ENCODE measurements at regions not wholly inside any gene's neighbourhood (a gene's known extent, or its start where the extent isn't known, plus 50 kb on each side); places are given as distances from the start of the nearest gene placed in this dataset.
"Not testable (repeated sequence)": the region's sequence is repeated elsewhere in the genome, so short reads cannot be mapped to it uniquely, and the experiment has no call there.

GRCh38 chrX:21193196-21193595 is 181.0 kb upstream of the CNKSR2 start:
- intact Hi-C loops (cut with DNase I) = no loop called here
- ATAC-seq (no peak), DNase-seq (ENCODE audit: missing footprints) (no peak)

DNA sequence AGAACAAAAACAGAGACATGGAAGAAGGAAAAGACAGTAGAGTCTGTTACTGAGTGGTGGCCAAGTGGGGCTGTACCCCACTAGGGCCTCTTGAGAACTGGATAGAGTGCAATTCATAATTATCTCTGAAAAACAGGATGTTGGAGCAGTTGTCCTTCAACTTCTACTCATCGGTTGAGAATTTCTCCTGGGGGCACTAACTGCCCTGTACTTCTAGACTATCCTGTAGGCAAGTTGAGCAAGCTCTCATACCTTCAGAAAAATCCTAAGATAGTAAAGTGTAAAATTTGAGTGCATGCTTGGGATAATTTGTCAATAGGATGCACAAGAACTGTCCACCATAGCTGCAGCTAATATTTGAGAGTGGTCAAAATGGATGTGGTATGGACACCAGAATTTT is 179.7 kb upstream of the CNKSR2 start:
- intact Hi-C loops (cut with DNase I) = no loop called here
- DNase-seq (ENCODE audit: missing footprints) (no peak), ATAC-seq (no peak)

GRCh38 chrX:21207080-21207479 is 167.1 kb upstream of the CNKSR2 start:
- ATAC-seq (no peak), DNase-seq (ENCODE audit: missing footprints) (no peak)
- intact Hi-C loops (cut with DNase I) = no loop called here

DNA sequence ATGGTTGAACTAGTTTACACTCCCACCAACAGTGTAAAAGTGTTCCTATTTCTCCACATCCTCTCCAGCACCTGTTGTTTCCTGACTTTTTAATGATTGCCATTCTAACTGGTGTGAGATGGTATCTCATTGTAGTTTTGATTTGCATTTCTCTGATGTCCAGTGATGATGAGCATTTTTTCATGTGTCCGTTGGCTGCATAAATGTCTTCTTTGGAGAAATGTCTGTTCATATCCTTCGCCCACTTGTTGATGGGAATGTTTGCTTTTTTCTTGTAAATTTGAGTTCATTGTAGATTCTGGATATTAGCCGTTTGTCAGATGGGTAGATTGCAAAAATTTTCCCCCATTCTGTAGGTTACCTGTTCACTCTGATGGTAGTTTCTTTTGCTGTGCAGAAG is 155.0 kb upstream of the CNKSR2 start:
- DNase-seq (ENCODE audit: missing footprints); intact Hi-C loops (cut with DNase I); ATAC-seq: not testable (repeated sequence)

- no peak for ATAC-seq
- no peak for DNase-seq (ENCODE audit: missing footprints)
- intact Hi-C loops (cut with DNase I) = no loop called here
Measured at GRCh38 chrX:21225643-21226042, 148.6 kb upstream of the CNKSR2 start.

DNA sequence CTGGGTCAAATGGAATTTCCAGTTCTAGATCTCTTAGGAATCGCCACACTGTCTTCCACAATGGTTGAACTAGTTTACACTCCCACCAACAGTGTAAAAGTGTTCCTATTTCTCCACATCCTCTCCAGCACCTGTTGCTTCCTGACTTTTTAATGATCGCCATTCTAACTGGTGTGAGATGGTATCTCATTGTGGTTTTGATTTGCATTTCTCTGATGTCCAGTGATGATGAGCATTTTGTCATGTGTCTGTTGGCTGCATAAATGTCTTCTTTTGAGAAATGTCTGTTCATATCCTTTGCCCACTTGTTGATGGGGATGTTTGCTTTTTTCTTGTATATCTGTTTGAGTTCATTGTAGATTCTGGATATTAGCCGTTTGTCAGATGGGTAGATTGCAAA is 145.2 kb upstream of the CNKSR2 start:
- ATAC-seq = not testable (repeated sequence)

DNA sequence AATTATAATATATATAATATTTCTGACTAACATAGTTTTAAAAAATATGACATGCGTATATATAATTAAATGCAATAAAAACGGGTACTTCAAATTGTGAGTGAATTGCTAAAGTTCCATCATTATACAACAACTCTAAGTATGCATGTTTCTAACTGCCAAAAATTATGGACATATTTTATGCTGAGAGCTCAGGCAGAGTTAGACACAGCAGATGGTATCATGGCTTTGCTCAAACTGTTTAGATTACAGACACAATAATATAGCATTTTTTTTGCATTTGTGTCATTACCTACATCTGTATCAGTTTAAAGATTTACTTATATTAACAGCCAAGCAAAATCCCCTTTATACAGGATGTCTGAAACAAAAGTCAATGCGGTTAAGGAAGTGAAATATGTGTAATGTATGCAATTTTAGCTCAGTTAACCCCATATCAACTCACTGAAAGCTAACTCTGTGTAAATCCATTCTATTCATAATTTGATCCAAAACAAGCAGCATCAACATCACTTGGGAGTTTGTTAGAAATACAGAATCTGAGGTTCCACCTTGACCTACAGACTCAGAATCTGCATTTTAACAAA is 119.1 kb upstream of the CNKSR2 start:
- ATAC-seq (no peak), DNase-seq (ENCODE audit: missing footprints) (no peak)
- intact Hi-C loops (cut with DNase I) = no loop called here

More for the DNA sequence above, 145.2 kb upstream of the CNKSR2 start:
- intact Hi-C loops (cut with DNase I); DNase-seq (ENCODE audit: missing footprints): not testable (repeated sequence)

DNA sequence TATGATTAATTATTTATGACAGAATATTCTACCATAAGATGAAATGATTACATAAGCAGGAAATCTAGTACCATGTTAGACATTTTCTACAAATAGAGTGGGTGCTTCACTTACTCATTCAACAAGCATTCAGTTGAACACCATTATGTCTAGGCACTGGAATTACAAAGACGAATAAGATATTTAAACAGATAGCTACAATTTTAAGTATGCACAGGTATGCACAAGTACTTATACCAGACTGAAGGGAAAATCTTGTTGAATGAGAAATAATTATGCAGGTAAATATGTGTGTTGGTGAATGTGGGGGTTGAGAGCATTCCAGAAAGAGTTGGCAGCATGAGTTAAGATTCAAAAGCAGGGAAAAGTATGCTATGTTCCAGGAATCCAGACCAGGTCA is 107.3 kb upstream of the CNKSR2 start:
- ATAC-seq (no peak), DNase-seq (ENCODE audit: missing footprints) (no peak)
- intact Hi-C loops (cut with DNase I) = no loop called here

DNA sequence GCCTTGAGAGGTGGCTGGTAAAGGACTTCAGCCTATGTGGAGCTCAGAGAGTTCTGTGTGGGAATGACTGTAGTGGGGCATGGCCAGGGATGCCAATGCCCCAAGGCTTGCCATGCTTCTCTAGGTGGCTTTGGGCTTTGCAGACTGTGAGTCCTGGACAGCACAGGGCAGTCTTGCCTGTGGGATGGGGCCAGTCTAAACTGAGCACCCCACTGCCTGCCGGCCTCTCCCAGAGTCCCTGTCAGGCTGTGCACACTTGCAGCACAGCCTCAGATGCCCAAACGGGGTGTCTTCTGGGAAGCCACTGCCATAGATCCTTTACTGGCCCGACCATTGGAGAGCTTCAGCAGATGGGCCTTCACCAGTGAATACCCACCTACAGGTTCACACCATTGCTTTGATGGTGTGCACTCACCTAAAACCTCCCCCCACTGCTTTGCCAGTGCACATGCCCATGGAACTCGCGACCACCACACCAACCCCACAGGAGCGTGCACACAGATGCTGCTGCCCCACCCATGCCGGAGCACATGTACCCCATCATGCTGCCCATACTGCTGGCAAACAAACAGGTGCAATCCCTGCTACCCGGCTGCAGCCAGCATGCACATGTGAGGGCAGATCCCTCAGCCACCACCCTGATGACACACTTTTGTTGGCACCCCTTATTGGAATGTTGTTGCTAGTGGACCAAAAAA is 97.3 kb upstream of the CNKSR2 start:
- no peak for DNase-seq (ENCODE audit: missing footprints)
- intact Hi-C loops (cut with DNase I) = no loop called here
- no peak for ATAC-seq

- DNase-seq (ENCODE audit: missing footprints) (no peak), ATAC-seq (no peak)
- intact Hi-C loops (cut with DNase I) = no loop called here
Measured at GRCh38 chrX:21289232-21289631, 85.0 kb upstream of the CNKSR2 start.

DNA sequence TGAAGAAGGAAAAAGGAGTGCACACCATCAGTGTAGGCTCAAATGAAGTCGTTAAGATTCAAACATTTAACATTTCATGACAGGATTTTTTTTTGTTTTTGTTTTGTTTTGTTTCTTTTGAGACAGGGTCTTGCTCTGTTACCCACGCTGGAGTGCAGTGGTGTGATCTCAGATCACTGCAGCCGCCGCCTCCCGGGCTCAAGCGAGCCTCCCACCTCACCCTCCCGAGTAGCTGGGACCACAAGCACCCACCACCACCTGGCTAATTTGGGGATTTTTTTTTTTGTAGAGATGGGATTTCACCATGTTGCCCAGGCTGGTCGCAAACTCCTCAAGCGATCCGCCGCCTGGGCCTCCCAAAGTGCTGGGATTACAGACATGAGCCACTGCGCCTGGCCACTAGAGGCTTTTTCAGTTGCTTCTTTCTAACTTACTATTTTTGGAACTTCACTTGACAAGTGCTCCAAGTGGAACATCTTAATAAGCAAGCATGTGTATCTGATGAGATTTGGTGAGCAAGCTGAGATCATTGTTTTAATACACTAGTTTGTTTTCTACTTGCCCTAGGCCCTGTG is 78.9 kb upstream of the CNKSR2 start:
- ATAC-seq (no peak), DNase-seq (ENCODE audit: missing footprints) (no peak)
- intact Hi-C loops (cut with DNase I) = no loop called here

- DNase-seq (ENCODE audit: missing footprints) = no peak
- ATAC-seq = no peak
- intact Hi-C loops (cut with DNase I) = no loop called here
Measured at GRCh38 chrX:21305799-21306336, 68.3 kb upstream of the CNKSR2 start.

DNA sequence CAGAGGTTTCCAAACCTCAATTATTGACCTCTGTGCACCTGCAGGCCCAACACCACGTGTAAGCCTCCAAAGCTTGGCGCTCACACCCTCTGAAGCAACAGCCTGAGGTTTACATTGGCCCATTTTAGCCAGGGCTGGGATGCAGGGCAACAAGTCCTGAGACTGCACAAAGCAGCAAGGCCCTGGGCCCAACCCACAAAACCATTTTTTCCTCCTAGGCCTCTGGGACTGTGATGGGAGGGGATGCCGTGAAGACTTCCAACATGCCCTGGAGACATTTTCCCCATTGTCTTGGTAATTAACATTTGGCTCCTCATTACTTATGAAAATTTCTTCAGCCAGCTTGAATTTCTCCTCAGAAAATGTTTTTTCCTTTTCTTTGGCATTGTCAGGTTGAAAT is 54.9 kb upstream of the CNKSR2 start:
- ATAC-seq = no peak
- no peak for DNase-seq (ENCODE audit: missing footprints)
- intact Hi-C loops (cut with DNase I) = no loop called here
